PC-9 (cell line): ENCODE measurements at regions not wholly inside any gene's neighbourhood (a gene's known extent, or its start where the extent isn't known, plus 50 kb on each side); places are given as distances from the start of the nearest gene placed in this dataset.

ENCODE experiments used
- BruUV-seq: library from RNA; stranded (reverse); fragments of 400-500 nt; replicated peaks from 2 replicates; lab custom pipeline; 2021; lab: Mats Ljungman, UMichigan
- CTCF ChIA-PET: fragments of 300-600 bp; sonication (Branson Sonifier 250); formaldehyde crosslinking; loops from one replicate; lab custom pipeline; 2022; ENCODE audit warnings: antibody characterized with exemption; lab: Charles Lee
- POLR2A ChIA-PET: fragments of 300-600 bp; sonication (Branson Sonifier 250); formaldehyde crosslinking; loops from one replicate; lab custom pipeline; 2022; ENCODE audit warnings: antibody characterized with exemption; ENCODE audit not compliant: unreplicated experiment; lab: Charles Lee
- DNase-seq, 2 experiments: peaks; one replicate each; pipeline versions ENCODE4 v3.0.0 to v3.0.0-alpha.2; 2015 to 2022; ENCODE audit warnings: mixed read lengths in 1 of 2
- H2AFZ ChIP-seq: fragments of 200-600 bp; sonication (generic); 2 replicates; pipeline ENCODE4 v1.8.1; 2017; ENCODE audit warnings: antibody characterized with exemption
- H3F3A ChIP-seq: fragments of 200-600 bp; sonication (generic); 2 replicates; pipeline ENCODE4 v1.8.1; 2017; ENCODE audit warnings: antibody characterized with exemption, mild to moderate bottlenecking, low read depth; ENCODE audit not compliant: insufficient read depth
- H3K27ac ChIP-seq: fragments of 200-600 bp; sonication (generic); 2 replicates; pipeline ENCODE4 v1.6.1; 2016; ENCODE audit warnings: mixed run types
- H3K27me3 ChIP-seq: fragments of 200-600 bp; sonication (generic); 2 replicates; pipeline ENCODE4 v1.6.1; 2016; ENCODE audit warnings: low read depth, mixed run types; ENCODE audit not compliant: insufficient read depth
- H3K36me3 ChIP-seq: fragments of 200-600 bp; sonication (generic); 2 replicates; pipeline ENCODE4 v1.6.1; 2016; ENCODE audit warnings: low read depth, mixed run types
- H3K4me1 ChIP-seq: fragments of 200-600 bp; sonication (generic); replicated peaks from 2 replicates; pipeline ENCODE4 v1.6.1; 2016; ENCODE audit warnings: mixed run types; ENCODE audit not compliant: insufficient read depth
- H3K4me2 ChIP-seq: fragments of 200-600 bp; sonication (generic); 2 replicates; pipeline ENCODE4 v1.6.1; 2017; ENCODE audit warnings: mixed run types
- H3K4me3 ChIP-seq: fragments of 200-600 bp; sonication (generic); 2 replicates; pipeline ENCODE4 v1.6.1; 2016; ENCODE audit warnings: mixed run types
- H3K79me2 ChIP-seq: fragments of 200-600 bp; sonication (generic); 2 replicates; pipeline ENCODE4 v1.6.1; 2017; ENCODE audit warnings: low read depth, mixed run types
- H3K9me2 ChIP-seq: fragments of 200-600 bp; sonication (generic); 2 replicates; pipeline ENCODE4 v1.8.1; 2017; ENCODE audit warnings: mild to moderate bottlenecking; ENCODE audit not compliant: insufficient read depth
- H3K9me3 ChIP-seq: fragments of 200-600 bp; sonication (generic); 2 replicates; pipeline ENCODE4 v1.8.1; 2016; ENCODE audit warnings: low read depth; ENCODE audit not compliant: insufficient read depth
- H4K20me1 ChIP-seq: fragments of 200-600 bp; sonication (generic); 2 replicates; pipeline ENCODE4 v1.8.1; 2017; ENCODE audit not compliant: insufficient read depth
- CTCF ChIP-seq: fragments of 200-600 bp; sonication (generic); conservative IDR thresholded peaks from 2 replicates; pipeline ENCODE4 v1.6.1; 2017; ENCODE audit warnings: mixed run types, antibody characterized with exemption, mild to moderate bottlenecking, moderate library complexity
- EZH2 ChIP-seq: fragments of 200-600 bp; sonication (generic); IDR thresholded peaks from 2 replicates; pipeline ENCODE4 v1.8.0; 2017; ENCODE audit warnings: antibody characterized with exemption, low read depth
- intact Hi-C: fragments of 100-400 bp; cut with micrococcal nuclease; formaldehyde crosslinking; loops from one replicate; pipeline ENCODE4 v1.10.0; 2022; ENCODE audit not compliant: unreplicated experiment

GRCh38 chr3:162647321-162647720, 1150.7 kb downstream of the OTOL1 start:
- BruUV-seq, result no TSS peak
- no peaks in the 10 kb centered on the region for H3K36me3 ChIP-seq
- H3K27ac ChIP-seq, result no peak overlapping the region
- DNase-seq, result no peak
- CTCF ChIA-PET, result no interaction called here
- H3K4me3 ChIP-seq, result no peak overlapping the region
- POLR2A ChIA-PET, result no interaction called here
- H3K27me3 ChIP-seq, result no peaks in the 10 kb centered on the region
- H3K4me1 ChIP-seq, result no peaks in the 10 kb centered on the region
- H3K4me2 ChIP-seq, result no peak overlapping the region
- intact Hi-C loops, result no loop called here
- H3F3A ChIP-seq, result no peaks in the 10 kb centered on the region
- no peaks in the 10 kb centered on the region for H3K9me3 ChIP-seq
- no peaks in the 10 kb centered on the region for H3K79me2 ChIP-seq
- H3K9me2 ChIP-seq, result no peaks in the 10 kb centered on the region
- no peaks in the 10 kb centered on the region for H4K20me1 ChIP-seq
- no peak overlapping the region for H2AFZ ChIP-seq
- TF ChIP-seq CTCF (no peak), EZH2 (no peak)

GRCh38 chr3:162658003-162658402, 1161.4 kb downstream of the OTOL1 start:
- ChIA-PET CTCF (no interaction called here), POLR2A (no interaction called here)
- no peaks in the 10 kb centered on the region for H3K79me2 ChIP-seq
- no peak overlapping the region for H3K27ac ChIP-seq
- H3K27me3 ChIP-seq, result no peaks in the 10 kb centered on the region
- 0 out of 2 replicates have a peak overlapping the region, but pooled peaks have one; percentile 28 for H2AFZ ChIP-seq
- intact Hi-C loops, result no loop called here
- TF ChIP-seq EZH2, result no peak
- no peaks in the 10 kb centered on the region for H3K4me1 ChIP-seq
- H3K4me2 ChIP-seq, result no peak overlapping the region
- H3K36me3 ChIP-seq, result no peaks in the 10 kb centered on the region
- no peaks in the 10 kb centered on the region for H3F3A ChIP-seq
- H4K20me1 ChIP-seq, result no peaks in the 10 kb centered on the region
- no peak for DNase-seq
- H3K9me2 ChIP-seq, result no peaks in the 10 kb centered on the region
- H3K9me3 ChIP-seq, result no peaks in the 10 kb centered on the region
- no peak overlapping the region for H3K4me3 ChIP-seq
- no TSS peak for BruUV-seq

- no peak overlapping the region for H3K27ac ChIP-seq
- TF ChIP-seq CTCF, result no peak
- TF ChIP-seq EZH2, result no peak
- no peaks in the 10 kb centered on the region for H4K20me1 ChIP-seq
- H3K79me2 ChIP-seq, result no peaks in the 10 kb centered on the region
- DNase-seq, result no peak
- no peaks in the 10 kb centered on the region for H3K4me1 ChIP-seq
- BruUV-seq, result no TSS peak
- ChIA-PET CTCF (interaction anchor here (0.5 kb wide), 1 partner anchor 988 kb away, joined by 5 read pairs; no protein-coding TSS in a partner anchor), POLR2A (interaction anchor here (0.5 kb wide), 1 partner anchor 45 kb away, joined by 4 read pairs; no protein-coding TSS in a partner anchor)
- no peaks in the 10 kb centered on the region for H3K36me3 ChIP-seq
- no peak overlapping the region for H3K4me3 ChIP-seq
- H3K9me2 ChIP-seq, result no peaks in the 10 kb centered on the region
- no peaks in the 10 kb centered on the region; the same call in 1 of the 2 replicates for H3K9me3 ChIP-seq
- H3K27me3 ChIP-seq, result no peaks in the 10 kb centered on the region
- no peaks in the 10 kb centered on the region for H3F3A ChIP-seq
- H3K4me2 ChIP-seq, result no peak overlapping the region
- H2AFZ ChIP-seq, result no peak overlapping the region
- intact Hi-C loops, result no loop called here
Measured at GRCh38 chr3:162665684-162666391, 1169.2 kb downstream of the OTOL1 start.
